GOT3 (cell line): ENCODE measurements at regions not wholly inside any gene's neighbourhood (a gene's known extent, or its start where the extent isn't known, plus 50 kb on each side); places are given as distances from the start of the nearest gene placed in this dataset.

ENCODE experiments used
- DNase-seq: peaks from one replicate; lab custom pipeline; 2025; ENCODE audit warnings: mixed read lengths; lab: John Stamatoyannopoulos, UW

DNA sequence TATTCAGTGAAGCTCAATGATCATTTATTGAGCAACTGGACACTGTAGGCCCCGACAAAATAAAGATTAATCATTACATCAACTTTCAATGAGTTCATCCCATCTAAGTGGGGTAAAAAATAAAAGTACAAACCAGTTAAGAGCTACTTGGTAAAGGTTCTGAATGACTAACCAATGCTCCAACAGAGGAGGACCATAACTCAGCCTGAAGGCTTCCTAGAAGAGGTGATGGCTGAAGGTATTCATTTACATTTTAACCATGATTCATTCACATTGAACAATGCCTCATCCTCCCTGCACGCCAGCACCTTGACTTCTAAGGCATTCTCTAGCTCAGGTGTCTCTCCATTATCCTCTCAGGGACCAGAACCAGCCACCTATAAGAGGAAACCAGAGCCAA lies 201.4 kb downstream of the ZNF462 start:
- DNase-seq = no peak

DNA sequence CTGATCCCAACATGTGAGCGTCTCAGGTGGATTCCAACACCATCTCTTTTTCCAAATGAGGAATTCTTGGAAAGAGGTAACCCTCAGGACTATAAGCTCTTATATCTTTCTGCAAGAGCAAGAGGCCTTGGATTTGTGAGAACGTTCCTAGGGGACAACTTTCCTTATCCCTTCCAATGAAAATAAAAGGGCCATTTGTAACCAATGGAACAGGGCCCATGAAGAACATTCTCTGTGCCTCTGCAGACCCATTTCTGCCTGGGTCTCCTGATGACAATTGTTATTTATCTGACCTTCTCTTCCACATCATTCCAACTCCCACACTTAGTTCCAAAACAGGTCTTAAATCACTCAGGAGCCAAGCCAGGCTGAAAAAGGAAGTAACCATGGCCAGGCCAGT lies 202.6 kb downstream of the ZNF462 start:
- no peak for DNase-seq

DNA sequence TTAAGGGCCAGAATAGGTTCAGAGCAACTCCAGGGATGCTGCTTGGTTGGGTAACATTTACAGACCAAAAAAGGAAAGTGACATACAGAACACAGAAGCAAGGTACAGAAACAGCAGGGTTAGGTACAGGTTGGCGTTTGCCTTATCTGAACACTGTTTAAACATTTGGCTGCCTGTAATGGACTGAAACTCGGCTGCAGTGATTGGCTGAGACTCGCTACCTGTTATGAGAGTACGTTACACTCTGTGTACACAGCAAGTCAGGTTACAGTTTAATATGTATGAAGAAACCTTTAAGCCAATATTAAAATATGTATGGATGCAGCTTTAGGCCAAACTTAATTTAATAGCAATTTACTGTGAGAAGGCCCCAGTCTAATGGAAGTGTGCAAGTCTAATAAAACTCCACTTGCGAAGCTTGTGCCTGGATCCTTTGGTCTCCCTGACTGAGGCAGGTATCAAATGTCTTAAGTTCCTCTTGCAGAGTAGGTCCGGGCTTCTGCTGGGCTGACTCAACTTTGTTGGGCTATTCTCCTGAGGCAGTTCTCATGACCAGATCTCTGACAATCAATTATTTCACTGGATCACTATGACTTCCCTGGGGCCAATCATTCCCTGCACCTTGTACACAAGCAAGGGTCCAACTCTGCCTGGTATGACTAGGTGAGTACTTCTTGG lies 204.9 kb downstream of the ZNF462 start:
- no peak for DNase-seq

DNA sequence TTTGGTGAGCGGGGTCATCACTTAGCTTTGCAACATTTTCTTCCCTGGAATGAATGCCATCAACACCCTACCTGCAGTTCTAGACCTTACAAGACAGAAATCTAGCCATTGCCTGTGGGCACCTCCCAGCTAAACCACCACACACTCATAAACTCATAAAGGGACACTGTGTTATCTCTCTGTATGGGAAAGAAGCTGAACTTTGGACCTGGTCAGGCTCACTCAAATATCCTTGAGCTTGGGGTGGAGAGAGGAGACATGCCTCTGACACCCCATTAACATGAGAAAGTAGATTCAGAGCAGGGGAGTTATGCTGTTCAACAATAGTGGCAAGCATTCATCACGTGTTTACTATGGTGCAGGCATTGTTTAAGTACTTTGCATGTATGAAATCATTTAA lies 205.6 kb downstream of the ZNF462 start:
- no peak for DNase-seq

DNA sequence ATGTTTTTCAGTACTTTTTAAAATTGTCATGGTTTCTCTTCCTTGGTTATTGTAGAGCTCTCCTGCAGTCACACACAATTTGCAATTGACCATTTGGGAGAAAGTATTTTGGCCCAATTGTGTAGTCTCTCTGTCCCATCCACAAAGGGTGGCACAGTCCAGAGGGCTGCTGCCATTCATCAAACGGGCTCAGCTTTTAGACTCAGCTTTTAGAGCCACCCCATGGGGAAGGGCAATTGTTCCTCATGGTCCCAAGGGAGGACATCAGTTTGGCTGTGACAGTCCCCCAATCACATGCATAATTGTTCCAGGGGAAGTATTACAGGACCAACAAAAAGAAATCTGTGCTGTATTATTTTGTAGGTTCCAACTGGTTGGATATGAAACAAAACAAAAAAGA lies 207.6 kb downstream of the ZNF462 start:
- DNase-seq = no peak

DNA sequence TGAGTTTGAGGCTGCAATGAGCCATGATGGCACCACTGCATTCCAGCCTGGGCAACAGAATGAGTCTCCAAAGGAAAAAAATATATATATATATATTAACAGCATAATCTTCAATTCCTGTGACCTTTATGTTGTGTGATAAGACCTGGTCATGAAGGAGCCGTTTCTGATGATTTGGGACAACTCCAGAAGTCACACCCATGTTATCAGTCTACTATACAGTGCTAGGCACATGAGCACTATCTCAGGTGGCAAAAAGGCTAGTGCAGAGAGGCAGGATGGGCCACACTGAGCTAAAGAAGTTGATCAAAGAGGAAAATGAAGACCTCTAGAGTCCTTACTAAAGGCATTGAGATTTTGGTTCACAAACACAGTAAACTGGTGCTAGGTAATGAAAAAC lies 205.0 kb upstream of the RAD23B start:
- no peak for DNase-seq

DNA sequence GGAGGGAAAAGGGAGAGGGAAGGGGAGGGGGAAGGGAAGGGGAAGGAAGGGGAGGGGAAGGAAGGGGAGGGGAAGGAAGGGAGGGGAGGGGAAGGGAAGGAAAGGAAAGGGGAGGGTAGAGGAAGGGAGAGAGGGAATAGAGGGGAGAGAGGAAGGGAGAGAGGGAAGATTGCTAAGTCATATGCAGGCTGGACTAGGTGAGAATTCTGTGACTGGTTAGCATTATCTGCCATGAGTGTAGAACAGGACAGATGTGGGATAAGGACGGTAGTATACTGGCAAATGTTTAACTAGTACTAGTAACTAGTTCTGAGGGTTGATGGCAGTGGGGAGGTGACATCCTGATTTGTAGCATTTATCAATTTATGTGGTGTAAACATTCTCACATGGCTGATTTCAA lies 203.5 kb upstream of the RAD23B start:
- no peak for DNase-seq

DNA sequence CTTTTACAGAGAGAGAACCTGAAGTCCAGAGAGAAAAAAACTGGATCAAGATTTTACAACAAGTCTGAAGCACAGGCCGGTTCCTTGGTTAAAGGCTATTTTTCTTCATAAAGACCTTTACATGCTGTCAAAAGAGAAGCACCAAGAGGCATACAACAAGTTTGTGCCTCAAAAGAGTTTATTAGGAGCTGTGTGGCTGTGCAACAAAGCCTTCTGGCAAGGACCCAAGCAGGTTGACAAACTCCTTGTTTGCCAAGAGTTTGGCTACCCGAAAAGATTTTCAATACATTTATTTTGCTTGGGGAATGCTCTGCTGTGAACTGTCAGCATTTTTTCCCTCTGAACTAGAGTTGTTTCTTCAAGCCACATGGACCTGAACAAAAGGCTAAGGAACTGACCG lies 202.9 kb upstream of the RAD23B start:
- no peak for DNase-seq

DNA sequence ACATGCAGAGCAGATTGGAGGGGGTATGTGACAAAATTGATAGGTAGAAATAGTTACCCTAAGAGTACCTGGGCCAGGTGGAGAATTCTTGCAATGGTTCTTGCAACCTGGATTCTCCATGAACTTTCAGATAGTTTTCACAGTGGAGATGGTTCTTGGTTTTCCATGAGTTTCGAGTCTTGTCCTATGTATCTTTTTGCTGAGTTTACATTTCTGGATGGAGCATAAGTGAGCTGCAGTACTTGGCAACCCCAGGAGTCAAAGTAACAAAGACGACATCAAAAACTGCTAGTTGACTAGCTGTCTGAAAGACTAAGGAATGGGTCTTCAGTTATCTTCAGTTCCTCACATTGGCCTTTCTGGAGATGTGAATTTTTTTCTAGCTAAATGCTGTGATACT lies 196.6 kb upstream of the RAD23B start:
- no peak for DNase-seq

DNA sequence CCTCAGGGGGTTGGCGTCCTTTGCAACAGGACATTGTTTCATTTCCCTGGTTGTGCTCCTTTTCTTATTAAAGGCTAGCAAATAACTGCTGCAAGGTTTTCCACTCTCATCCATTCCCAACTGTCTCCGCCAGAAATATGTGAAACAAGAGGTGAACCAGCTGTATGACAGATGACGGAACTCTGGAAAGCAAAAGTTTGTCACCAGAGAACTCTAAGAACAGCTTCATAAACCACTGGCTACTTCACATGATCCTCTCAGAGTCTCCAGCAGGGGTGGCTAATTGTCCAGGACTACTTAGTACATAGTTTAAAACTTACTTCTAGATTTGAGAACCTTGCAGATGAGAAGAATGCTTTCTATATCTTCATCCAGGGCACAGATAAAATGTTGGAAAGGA lies 195.9 kb upstream of the RAD23B start:
- DNase-seq = no peak

DNA sequence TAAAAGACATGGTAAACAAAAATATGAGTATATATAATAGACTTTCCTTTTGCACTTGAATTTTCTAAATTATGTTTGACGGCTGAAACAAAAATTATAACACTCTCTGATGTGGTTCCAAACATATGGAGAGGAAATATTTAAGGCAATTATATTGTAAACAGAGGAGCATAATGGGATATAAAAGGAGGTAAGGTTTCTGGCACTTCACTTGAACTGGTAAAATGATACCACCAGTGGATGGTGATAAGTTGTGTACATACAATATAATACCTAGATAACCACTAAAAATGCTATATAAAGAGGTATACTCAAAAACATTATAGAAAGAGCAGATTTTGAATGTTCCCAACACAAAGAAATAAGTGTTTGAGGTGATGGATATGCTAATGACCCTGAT lies 192.9 kb upstream of the RAD23B start:
- no peak for DNase-seq

DNA sequence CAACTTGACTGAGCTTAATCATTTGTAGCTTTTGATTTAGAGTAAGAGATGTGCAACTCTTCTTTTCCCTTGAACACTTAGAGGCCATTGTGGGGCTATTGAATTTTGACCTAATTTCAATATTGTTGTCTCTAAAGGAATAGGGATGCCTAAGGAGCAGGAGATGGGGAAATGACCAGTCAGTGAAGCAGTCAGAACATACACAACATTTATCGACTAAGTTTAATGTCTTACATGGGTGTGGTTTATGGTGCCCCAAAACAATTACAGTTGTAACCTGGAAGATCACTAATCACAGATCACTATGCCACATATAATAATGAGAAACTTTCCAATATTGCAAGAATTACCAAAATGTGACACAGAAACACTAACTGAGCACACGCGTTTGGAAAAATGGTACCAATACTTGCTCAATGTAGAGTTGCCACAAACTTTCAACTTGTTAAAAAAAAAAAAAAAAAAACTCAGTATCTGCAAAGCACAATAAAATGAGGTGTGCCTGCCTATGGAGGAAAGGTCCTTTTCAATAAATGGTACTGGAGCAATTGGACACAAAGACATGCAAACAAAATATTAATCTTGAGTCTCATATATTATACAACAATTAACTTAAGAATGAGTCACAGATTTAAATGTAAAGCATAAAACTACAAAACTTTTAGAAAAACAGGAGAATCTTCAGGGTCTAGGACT lies 189.6 kb upstream of the RAD23B start:
- no peak for DNase-seq

DNA sequence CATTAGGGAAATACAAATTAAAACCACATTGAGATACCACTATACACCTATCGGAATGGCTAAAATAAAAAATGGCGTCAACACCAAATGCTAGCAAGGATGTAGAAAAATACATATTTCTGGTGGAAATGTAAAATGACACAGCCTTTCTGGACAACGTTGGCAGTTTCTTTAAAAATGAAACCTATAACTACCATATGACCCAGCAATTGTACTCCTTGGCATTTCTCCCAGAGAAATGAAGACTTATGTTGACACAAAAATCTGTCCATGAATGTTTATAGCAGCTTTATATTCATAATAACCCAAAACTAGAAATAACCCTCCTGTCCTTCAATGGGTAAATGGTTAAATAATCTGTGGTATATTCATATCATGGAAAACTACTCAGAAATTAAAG lies 188.7 kb upstream of the RAD23B start:
- DNase-seq = no peak

DNA sequence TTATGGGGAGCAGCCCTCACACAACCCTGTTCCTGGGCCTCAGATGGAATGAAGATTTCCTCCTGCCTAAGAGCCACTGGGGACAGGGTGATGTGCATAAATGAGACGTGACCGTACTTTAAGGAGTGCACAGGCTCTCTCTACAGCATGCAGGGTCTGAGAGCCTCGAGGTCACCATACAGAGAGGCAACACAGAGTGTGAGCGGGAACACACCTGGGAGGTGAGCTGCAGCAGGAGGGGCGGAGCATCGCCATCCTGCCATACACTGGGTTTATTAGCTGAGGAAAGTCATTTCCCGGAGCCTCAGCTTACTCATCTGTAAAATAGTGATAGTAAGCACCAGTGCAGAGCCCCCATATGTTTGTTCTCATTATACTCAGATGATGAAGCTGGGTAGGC lies 182.5 kb upstream of the RAD23B start:
- no peak for DNase-seq

DNA sequence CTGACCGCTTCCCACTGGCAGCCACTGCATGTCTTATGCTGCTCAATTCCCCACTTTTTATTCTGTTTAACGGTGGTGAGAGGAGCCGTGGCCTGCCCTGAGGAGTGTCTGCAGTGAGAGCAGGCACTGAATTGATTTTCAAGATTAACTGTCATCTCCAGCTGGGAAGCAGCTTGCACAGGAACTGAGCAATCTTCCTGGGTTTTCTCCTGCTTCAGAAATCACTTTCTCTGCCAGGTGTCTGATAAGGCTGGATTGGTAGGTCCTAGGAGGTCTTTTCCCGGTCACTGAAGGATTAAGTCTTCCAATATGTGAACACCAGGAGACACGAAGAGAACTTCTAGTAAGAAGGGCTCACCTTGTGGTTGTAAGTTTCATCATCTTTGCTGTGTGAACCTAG lies 181.1 kb upstream of the RAD23B start:
- DNase-seq = no peak

DNA sequence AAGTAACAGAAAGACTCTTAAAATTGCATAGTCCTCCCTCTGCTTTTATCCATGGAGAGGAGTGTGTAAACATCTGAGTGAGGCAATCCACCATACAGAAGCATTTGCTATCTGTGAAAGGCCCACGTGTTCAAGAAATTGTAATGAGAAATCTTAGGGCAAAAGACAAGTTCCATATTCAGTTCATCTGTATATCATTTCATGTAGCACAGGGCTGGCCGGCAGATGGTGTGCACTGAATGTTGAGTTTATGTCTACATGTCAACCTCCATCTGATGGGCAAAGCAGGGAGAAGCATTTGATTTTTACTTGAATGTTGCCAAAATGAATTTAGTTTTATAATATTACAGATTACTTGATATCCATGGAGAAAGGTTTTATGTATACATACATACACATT lies 179.5 kb upstream of the RAD23B start:
- DNase-seq = no peak

DNA sequence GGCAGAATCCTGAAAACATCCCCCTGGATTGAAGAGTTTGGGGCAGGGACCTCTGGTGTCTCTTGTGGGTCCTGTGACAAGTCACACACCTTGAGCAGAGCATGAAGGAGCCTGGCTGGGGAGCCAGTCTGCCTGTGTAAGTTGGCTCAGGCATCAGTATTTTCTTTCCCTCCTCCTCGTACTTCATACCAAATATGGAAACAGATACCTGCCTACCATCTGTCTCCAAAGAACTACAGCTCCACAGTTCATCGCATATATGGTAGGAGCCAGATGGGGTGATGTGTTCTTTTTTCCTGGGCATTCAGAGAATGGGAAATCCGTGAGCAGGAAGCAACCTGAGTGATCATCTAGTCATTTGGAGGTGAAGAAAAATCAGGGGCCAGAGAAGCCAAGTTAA lies 177.3 kb upstream of the RAD23B start:
- DNase-seq = no peak

DNA sequence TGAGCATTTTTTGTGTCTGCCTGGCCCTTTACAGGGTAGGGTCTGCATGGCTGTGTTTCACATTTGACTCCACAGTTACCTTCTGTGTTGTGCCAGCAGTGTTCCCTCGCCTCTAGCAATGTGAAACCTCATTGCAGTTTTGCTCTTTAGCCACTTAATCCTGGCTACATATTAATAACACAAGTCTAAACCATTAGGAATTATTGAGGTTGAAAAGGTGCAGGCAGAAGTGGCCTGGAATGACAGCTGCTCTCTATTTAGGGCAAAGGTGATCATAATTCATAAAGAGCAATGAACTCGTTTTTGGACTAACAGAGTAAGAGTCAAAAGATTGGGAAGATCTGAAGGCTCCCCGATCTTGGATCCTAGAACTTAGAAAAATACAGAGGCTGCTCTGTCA lies 176.7 kb upstream of the RAD23B start:
- DNase-seq = no peak

DNA sequence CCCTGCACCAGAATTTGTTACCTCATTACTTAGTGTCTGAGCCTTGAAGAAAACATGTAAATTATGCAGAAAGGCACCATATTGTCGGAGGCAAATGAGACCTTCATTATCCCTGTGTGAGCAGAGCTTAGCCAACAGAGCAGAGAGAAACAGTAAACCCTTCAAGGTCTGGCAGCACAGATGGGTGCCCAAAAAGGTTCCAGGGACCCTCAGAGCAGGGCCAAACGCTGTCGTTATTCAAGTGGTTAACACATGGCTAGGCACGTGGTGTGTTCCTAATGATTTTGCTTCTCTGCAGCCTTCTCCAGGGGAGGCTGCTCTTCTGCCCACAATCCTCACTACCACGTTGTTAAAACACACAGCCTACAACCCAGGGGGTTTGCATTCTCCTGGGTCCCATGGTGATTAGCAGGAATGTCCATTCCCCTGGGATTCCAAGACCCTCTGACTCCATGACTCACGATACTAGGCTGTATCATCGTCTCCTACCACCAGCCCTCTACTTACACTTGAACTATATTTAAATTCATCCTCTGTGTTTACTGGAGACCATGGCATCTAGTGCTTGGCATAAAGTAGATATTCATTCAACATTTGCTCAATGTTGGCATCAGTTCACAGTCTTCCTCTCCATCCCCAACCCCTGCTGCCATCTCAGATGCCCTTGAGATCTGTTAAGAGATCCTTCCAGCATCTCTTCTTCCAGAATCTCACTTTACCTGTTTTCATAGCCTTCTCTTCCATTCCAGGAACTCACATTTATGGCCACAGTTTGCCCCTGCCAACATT lies 174.5 kb upstream of the RAD23B start:
- DNase-seq = no peak

DNA sequence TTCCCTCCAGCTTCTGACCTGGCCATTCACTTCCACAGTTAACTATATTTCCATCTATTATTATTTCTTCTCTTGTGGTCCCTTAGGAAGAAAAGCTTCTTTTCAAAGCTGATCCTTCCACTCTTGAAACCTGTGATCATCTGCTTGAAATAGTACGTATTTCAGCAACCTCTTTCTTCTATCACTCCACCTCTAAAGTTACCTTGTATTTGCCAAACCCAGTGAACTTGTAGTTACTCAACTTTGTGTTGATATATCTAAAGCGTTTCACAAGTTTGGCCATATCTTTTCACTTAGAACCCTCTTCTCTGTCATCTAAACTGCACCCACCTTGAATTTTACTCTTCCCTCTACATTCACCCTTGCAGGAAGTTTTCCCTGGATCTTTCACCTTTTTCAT lies 173.8 kb upstream of the RAD23B start:
- no peak for DNase-seq

DNA sequence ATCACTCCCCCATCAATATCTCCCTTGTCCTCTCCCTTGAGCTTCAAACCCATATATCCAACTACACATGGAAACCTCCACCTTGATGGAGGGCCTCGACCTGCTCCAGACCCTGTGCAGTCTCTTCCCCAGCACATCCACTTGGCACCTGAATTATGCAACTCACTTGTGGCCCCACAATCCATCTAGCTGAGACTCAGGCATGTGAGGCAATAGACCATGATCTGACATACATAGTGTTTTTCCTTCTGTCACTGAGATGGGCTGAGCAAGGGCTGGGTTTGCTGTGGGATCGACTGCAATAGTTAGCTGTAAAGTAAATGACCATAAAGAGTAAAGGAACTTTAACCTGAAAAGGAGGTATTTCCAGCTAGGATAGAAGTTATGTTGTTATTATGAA lies 172.9 kb upstream of the RAD23B start:
- no peak for DNase-seq

DNA sequence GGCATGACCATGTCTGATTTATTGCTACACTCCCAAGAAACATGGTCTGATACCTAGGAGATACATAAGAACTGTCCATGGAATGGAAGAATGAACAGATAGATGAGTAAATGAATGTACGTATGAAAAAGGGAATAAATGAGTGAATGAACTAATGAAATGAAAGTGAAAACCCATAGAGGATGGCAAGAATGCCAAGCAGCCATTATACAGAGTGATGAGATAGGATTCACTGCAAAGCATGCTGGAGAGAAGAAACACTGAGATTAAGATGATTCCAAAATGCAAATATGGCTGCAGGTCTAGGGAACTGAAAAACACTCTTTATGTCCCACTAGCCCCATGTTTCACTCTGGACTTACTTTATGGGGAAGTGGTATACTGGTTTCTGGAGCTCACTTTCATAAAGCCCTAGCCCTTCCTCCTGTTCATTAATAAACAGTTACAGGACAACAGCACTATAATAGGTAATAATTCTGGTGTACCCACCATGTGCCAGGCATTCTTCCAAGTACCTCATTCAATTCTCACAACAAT lies 170.3 kb upstream of the RAD23B start:
- DNase-seq = no peak
